ENCODE measurements at regions not wholly inside any gene's neighbourhood (a gene's known extent, or its start where the extent isn't known, plus 50 kb on each side); places are given as distances from the start of the nearest gene placed in this dataset.

DNA sequence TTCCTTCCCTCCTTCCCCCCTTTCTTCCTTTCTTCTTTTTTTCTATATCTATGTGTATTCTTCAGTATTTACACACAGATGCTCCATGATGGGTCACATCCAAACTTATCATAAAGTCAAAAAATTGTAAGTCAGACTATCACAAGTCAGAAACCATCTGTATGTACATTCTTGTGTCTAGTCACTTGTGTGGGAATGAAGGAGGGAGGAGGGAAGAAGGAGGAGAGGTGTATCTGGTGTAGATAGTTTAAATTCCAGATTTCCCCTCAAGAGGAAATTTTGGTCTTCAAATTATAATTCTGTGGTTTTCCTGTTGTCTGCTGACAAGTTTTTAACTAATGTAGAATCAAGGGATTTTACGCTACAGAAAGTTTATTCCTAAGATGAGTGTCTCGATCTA, 287.2 kb downstream of the ETV1 start:
- TF ChIP-seq YY1 (IDR thresholded peaks at IDR 0.05; ENCODE audit: low read depth) (no peak), CREB1 (IDR thresholded peaks at IDR 0.05; ENCODE audit: low read depth) (no peak), TAF1 (IDR thresholded peaks at IDR 0.05; ENCODE audit: low read depth) (no peak), TEAD4 (IDR thresholded peaks at IDR 0.05) (no peak), EP300 (IDR thresholded peaks at IDR 0.05; ENCODE audit: borderline replicate concordance) (no peak), RAD21 (IDR thresholded peaks at IDR 0.05; ENCODE audit: low read depth) (no peak)
- TF ChIP-seq, protein P1, sequence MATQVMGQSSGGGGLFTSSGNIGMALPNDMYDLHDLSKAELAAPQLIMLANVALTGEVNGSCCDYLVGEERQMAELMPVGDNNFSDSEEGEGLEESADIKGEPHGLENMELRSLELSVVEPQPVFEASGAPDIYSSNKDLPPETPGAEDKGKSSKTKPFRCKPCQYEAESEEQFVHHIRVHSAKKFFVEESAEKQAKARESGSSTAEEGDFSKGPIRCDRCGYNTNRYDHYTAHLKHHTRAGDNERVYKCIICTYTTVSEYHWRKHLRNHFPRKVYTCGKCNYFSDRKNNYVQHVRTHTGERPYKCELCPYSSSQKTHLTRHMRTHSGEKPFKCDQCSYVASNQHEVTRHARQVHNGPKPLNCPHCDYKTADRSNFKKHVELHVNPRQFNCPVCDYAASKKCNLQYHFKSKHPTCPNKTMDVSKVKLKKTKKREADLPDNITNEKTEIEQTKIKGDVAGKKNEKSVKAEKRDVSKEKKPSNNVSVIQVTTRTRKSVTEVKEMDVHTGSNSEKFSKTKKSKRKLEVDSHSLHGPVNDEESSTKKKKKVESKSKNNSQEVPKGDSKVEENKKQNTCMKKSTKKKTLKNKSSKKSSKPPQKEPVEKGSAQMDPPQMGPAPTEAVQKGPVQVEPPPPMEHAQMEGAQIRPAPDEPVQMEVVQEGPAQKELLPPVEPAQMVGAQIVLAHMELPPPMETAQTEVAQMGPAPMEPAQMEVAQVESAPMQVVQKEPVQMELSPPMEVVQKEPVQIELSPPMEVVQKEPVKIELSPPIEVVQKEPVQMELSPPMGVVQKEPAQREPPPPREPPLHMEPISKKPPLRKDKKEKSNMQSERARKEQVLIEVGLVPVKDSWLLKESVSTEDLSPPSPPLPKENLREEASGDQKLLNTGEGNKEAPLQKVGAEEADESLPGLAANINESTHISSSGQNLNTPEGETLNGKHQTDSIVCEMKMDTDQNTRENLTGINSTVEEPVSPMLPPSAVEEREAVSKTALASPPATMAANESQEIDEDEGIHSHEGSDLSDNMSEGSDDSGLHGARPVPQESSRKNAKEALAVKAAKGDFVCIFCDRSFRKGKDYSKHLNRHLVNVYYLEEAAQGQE (IDR thresholded peaks at IDR 0.05; ENCODE audit: low read depth), result no peak
- TF ChIP-seq, protein P2, sequence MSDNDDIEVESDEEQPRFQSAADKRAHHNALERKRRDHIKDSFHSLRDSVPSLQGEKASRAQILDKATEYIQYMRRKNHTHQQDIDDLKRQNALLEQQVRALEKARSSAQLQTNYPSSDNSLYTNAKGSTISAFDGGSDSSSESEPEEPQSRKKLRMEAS (IDR thresholded peaks at IDR 0.05), result no peak
